GM18519 (cell line): ENCODE measurements at regions not wholly inside any gene's neighbourhood (a gene's known extent, or its start where the extent isn't known, plus 50 kb on each side); places are given as distances from the start of the nearest gene placed in this dataset.

ENCODE experiments used
- ATAC-seq: cut with Tn5 transposase; IDR thresholded peaks from one replicate; pipeline ENCODE4 v1.9.1; 2021; ENCODE audit warnings: mild to moderate bottlenecking, moderate library complexity; ENCODE audit not compliant: unreplicated experiment, low FRiP score

DNA sequence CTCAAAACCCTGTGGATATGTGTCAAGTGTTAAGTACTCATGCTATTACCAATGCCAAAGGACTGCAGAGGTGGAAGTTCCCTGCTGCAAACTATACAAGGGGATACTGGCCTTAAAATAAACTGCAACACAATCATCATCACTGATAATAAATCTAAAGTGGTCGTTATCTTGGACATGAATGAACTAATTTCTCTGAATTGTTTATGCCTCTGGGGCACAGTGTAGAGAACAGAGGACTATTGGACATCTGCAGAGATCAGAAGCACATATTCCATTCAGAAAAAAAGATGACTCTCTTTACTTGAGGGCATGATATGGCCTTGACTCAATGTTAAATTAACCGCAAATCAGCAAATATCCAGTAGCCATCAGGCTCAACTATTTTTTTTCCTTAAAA, 542.6 kb upstream of the IGFBP7 start:
- ATAC-seq = no peak

DNA sequence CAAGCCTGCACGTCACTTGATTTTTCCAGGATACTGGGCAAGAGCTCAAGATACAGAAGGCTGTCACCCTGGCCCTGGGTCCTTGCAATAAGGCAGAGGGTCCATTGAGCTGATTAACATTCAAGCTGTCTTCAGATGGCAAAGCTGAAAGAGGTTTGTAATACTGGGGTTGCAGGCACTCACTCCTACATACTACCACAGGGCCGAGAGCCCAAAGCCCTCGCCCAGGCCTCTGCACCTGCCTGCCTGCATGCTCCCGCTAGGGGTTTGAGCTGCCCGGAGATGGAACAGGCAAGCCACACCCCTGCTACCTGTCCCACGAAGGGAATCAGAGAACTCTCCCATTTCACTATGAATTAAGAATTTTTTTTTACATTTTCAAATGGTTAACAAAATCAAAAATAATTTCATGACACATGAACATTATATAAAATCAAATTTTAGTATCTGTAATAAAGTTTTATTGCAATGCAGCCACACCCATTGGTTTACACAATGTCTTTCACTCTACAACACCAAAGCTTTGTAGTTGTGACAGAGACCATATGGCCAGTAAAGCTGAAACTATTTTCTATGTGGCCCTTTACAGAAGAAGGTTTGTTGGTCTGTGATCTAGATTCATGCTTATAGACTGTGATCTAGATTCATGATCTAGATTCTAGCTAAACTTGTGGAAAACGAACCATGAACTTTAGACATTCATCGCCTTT, 530.4 kb upstream of the IGFBP7 start:
- ATAC-seq = no peak

DNA sequence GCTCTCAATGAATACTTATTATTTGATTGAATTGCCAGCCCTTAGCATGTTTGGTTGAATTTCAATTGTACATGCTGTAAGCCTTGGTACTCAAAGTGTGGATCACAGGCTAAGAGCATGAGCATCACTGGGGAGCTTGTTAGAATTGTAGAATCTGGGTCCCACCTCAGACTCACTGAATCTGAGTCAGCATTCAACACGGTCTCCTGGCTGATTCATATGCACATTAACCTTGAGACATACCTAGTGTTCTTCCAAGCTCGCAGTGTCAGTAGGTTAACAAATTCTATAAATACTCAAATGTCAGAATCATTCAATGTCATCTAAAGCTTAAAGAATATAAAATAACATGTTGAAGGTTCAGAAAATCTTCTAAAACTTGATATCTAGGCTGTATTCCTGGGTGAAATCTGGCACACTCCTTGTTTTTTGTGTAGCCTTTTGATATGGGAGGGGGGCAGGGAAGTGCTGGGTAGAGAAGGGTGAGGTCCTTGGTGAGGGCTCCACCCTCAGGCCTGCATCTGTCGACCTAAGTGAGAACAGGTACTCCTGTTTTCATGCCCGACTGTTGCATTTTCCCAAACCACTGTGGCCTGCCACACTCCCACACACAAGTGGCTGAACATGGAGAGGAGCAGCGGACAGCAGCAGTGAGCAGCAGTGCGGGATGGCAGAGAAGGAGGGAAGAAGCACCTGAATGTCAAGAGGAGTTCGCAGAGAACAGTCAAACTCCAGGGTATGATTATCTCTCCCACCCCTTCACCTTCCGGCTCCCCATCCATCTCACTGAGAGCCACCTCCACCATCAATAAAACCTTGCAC, 529.6 kb upstream of the IGFBP7 start:
- no peak for ATAC-seq

- no peak for ATAC-seq
Measured at GRCh38 chr4:57635910-57636309, 525.7 kb upstream of the IGFBP7 start.

GRCh38 chr4:57633212-57633859, 523.2 kb upstream of the IGFBP7 start:
- no peak for ATAC-seq

DNA sequence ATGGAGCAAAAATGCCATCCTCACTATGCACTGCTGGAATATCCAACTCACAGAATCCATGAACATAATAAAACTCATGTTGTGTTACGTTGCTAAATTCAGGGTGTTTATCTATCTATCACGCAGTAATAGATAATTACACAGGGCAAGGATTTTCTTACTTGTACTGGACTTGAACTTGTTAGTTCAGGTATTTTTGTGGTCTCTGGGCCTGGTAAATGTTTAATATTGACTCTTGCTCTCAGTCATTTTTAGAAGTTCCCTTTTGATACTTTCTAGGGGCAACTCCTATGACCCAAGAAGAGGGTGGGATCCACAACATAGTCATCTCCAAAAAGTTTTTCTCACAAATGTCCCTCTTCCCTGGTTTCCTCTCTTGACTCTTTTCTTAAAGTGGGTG, 522.4 kb upstream of the IGFBP7 start:
- ATAC-seq = no peak

- ATAC-seq = no peak
Measured at GRCh38 chr4:57631147-57631546, 521.0 kb upstream of the IGFBP7 start.

GRCh38 chr4:57628004-57628403, 517.8 kb upstream of the IGFBP7 start:
- ATAC-seq = no peak

DNA sequence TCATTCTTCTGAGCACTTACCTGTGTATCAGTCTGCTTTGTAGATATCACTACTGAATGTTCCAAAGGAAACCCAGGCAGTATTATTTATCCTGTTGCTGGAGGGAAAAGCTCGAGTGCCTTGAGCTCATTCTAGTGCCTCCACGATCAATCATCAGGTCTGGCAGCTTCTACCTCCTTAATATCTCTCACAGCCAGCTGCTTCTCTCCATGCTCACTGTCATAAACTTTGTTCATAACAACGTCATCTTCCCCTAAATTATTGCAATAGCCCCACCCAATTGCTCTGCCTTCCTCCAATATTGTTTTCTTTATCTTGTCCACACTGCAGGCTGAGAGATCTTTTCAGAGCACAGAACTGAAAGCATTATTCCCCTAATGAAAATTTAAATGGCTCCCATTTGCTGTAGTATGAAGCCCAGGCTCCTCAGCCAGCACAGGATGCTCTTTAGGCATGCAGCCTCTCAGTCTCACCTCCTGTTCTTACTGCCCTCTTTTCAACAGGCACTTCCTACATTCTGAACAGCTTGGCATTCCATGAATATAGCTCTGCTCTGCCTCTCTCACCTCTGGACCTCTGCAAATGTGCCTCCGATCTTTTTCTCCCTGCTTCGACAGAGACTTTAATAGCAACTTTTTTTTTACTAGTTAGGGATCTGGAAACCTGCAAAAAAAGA, 504.2 kb upstream of the IGFBP7 start:
- ATAC-seq = no peak

DNA sequence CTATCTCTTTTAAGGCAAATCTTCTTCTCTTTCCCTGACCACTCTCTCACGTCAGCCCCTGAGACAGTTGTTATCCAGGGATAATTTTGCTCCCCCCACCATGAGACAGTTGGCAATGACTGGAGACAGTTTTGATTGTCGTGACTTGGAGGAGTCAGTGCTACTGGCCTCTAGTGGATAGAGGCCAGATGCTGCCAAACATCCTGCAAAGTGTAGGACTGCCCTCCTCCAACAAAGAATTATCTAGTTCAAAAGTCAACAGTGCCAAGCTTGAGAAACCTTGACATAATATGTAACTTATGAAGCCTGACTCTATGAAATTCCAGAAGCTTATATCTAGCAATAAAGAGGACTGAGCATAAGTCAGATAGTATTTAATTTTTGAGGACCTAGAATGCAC, 502.1 kb upstream of the IGFBP7 start:
- no peak for ATAC-seq

GRCh38 chr4:57607566-57608180, 497.5 kb upstream of the IGFBP7 start:
- ATAC-seq = no peak

DNA sequence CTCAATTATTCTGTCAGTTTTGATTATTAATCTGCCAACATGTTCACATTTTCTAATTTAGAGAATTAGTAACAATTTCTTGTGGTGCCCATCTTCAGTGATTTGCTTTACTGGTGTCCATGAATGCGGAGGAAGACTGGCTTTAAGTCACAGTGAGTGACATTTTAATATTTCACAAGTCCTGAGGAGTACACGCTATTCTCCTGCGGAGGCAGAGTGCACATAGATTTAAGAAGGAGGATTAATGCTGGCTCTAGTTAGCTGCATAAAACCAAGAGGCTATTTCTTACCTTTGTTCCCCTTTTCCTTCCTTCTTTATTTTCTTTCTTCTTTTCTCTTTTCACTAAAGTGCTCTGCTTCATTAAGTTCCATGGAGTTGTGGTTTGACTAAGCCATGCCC, 495.2 kb upstream of the IGFBP7 start:
- no peak for ATAC-seq

GRCh38 chr4:57602141-57602540, 492.0 kb upstream of the IGFBP7 start:
- ATAC-seq = no peak

DNA sequence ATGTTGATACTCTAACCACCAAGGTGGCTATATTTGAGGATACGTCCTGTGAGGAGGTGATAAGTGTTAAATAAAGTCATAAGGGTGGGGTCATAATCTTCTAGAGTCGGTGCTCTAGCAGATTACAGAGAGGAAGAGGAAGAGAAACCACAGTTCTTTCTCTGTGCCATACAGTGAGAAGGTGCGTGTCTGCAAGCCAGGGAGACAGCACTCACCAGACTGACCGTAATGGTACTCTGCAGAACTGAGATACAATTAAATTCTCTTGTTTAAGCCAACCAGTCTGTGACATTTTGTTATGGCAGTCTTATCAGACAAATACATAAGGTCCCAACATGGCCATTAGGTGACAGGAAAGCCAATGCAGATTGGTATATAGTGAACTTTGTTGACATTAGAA, 480.9 kb upstream of the IGFBP7 start:
- no peak for ATAC-seq

GRCh38 chr4:57588557-57588956, 478.4 kb upstream of the IGFBP7 start:
- ATAC-seq = no peak

GRCh38 chr4:57580710-57581599, 470.8 kb upstream of the IGFBP7 start:
- ATAC-seq = no peak

DNA sequence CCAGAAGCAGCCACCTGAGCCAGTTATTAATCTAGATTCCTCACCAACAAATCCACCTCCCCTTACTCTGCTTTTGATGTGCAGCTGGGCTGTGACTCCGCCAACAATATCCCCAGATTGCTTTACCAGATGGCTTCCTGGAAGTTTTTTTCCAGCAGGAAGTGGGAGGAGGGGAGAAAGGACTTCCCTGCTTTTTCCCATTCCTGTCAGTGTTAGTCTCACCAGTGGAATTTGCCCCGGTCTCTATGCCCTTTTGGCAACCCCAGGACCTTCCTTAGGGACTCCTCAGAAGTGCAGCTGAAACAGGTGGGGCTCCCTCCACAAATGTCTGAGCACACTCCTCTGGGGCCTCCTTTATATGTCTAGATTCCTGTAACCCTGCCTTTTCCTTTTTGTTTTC, 465.2 kb upstream of the IGFBP7 start:
- no peak for ATAC-seq

- no peak for ATAC-seq
Measured at GRCh38 chr4:57554556-57555092, 444.4 kb upstream of the IGFBP7 start.

GRCh38 chr4:57553728-57554127, 443.5 kb upstream of the IGFBP7 start:
- ATAC-seq = no peak
